Peyer's patch (tissue), 4 donors: ENCODE measurements at regions not wholly inside any gene's neighbourhood (a gene's known extent, or its start where the extent isn't known, plus 50 kb on each side); places are given as distances from the start of the nearest gene placed in this dataset.

Source experiments
- DNase-seq, 3 donors: peaks; one replicate each; pipeline ENCODE4 v3.0.0-alpha.2; 2017 to 2019
- H3K27ac ChIP-seq, 4 donors: fragments of 200-600 bp; sonication (generic); one replicate each; pipeline ENCODE4 v1.5.1; 2016 to 2019
- H3K27me3 ChIP-seq, 2 donors: fragments of 200-600 bp; sonication (generic); one replicate each; pipeline ENCODE4 v1.5.1; 2019
- H3K36me3 ChIP-seq, 3 donors: fragments of 200-600 bp; sonication (generic); one replicate each; pipeline ENCODE4 v1.5.1; 2016 to 2019
- H3K4me1 ChIP-seq, 4 donors: fragments of 200-600 bp; sonication (generic); one replicate each; pipeline ENCODE4 v1.5.1; 2016 to 2019
- H3K4me3 ChIP-seq, 4 donors: fragments of 200-600 bp; sonication (generic); 1 replicate in 3 of 4; 2 replicates in 1 of 4; pipeline ENCODE4 v1.5.1; 2016 to 2019; ENCODE audit warnings: mild to moderate bottlenecking in 1 of 4
- H3K9me3 ChIP-seq, 4 donors: fragments of 200-600 bp; sonication (generic); one replicate each; pipeline ENCODE4 v1.5.1; 2016 to 2019; ENCODE audit warnings: mild to moderate bottlenecking in 1 of 4
- POLR2A ChIP-seq, 2 donors: fragments of 450-650 bp; IDR thresholded peaks; one replicate each; pipeline ENCODE4 v1.5.1; 2017; ENCODE audit warnings: antibody characterized with exemption in 2 of 2, mild to moderate bottlenecking in 2 of 2, moderate library complexity in 2 of 2
- TF ChIP-seq, protein P1 (sequence below), 6 experiments: fragments of 450-650 bp in 4 of 6; fragments of 200-600 bp in 2 of 6; sonication (generic) in 1 of 6; IDR thresholded peaks; one replicate each; pipeline ENCODE4 v1.5.1; 2017 to 2019; ENCODE audit warnings: antibody characterized with exemption in 6 of 6, mild to moderate bottlenecking in 3 of 6, moderate library complexity in 1 of 6

GRCh38 chr18:2407961-2408360 is 163.3 kb downstream of the METTL4 start:
- no peak for DNase-seq
- Histone ChIP-seq H3K4me3 (no peak overlapping the region), H3K36me3 (no peaks in the 10 kb centered on the region), H3K27me3 (no peaks in the 10 kb centered on the region), H3K9me3 (no peaks in the 10 kb centered on the region), H3K27ac (no peak overlapping the region), H3K4me1 (no peaks in the 10 kb centered on the region)
- TF ChIP-seq, protein P1, sequence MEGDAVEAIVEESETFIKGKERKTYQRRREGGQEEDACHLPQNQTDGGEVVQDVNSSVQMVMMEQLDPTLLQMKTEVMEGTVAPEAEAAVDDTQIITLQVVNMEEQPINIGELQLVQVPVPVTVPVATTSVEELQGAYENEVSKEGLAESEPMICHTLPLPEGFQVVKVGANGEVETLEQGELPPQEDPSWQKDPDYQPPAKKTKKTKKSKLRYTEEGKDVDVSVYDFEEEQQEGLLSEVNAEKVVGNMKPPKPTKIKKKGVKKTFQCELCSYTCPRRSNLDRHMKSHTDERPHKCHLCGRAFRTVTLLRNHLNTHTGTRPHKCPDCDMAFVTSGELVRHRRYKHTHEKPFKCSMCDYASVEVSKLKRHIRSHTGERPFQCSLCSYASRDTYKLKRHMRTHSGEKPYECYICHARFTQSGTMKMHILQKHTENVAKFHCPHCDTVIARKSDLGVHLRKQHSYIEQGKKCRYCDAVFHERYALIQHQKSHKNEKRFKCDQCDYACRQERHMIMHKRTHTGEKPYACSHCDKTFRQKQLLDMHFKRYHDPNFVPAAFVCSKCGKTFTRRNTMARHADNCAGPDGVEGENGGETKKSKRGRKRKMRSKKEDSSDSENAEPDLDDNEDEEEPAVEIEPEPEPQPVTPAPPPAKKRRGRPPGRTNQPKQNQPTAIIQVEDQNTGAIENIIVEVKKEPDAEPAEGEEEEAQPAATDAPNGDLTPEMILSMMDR (IDR thresholded peaks at IDR 0.05) = no peak
- no peak for TF ChIP-seq POLR2A (IDR thresholded peaks at IDR 0.05)

DNA sequence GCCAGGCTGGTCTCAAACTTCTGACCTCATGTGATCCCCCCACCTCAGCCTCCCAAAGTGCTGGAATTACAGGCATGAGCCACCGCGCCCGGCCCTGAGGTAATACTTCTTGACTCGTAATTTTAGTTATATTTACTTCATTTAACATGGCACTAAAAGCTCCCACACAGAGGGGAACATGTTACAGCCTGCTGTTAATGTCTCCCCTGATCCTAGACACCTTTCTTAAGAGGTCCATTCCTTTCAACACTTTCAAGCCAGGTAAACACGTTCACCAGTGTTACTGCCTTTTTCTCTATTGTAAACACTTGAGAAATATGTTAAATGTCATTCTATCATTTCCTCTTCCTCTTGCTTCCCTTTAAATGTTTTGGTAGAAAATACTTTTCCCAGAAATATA is 161.4 kb downstream of the METTL4 start:
- DNase-seq = no peak
- Histone ChIP-seq H3K27me3 (no peaks in the 10 kb centered on the region), H3K27ac (no peak overlapping the region), H3K4me1 (no peaks in the 10 kb centered on the region), H3K36me3 (no peaks in the 10 kb centered on the region), H3K9me3 (no peaks in the 10 kb centered on the region), H3K4me3 (no peak overlapping the region)
- TF ChIP-seq POLR2A (IDR thresholded peaks at IDR 0.05) = no peak
- TF ChIP-seq, protein P1 (IDR thresholded peaks at IDR 0.05) = no peak

- TF ChIP-seq, protein P1 (IDR thresholded peaks at IDR 0.05) = no peak
- TF ChIP-seq POLR2A (IDR thresholded peaks at IDR 0.05) = no peak
- Histone ChIP-seq H3K9me3 (no peaks in the 10 kb centered on the region), H3K4me1 (no peaks in the 10 kb centered on the region), H3K36me3 (no peaks in the 10 kb centered on the region), H3K27ac (no peak overlapping the region), H3K27me3 (no peaks in the 10 kb centered on the region), H3K4me3 (no peak overlapping the region)
- no peak for DNase-seq
These were observed 160.6 kb downstream of the METTL4 start for GRCh38 chr18:2410688-2411087.

DNA sequence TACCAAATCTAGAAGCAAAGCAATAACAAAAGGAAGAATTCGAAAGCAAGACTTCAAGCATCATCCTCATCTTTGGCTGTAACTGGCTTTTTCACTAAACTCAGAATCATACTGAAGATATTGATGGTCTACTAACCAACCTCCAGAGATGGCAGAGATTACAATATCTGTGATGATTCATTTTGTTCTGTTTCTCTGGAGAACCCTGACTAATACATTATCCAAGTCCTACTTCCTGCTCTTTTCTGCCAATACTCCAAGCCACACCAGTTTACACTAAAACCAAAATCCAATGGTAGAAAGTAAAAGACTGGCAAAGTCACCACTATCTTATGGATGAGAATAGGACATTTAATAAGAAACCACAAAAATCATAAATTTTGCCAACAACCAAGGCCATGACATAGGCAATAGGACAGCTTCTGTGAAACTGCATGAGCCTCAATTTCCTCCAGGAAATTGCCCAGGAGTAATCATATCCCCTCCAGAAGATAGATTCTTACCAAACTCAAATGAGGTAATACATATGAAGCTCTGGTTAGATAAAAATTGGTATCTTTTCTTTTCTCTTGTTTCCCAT is 159.8 kb downstream of the METTL4 start:
- no peak overlapping the region for H3K4me3 ChIP-seq
- TF ChIP-seq, protein P1 (IDR thresholded peaks at IDR 0.05) = no peak
- no peak for TF ChIP-seq POLR2A (IDR thresholded peaks at IDR 0.05)
- no peaks in the 10 kb centered on the region for H3K9me3 ChIP-seq

DNA sequence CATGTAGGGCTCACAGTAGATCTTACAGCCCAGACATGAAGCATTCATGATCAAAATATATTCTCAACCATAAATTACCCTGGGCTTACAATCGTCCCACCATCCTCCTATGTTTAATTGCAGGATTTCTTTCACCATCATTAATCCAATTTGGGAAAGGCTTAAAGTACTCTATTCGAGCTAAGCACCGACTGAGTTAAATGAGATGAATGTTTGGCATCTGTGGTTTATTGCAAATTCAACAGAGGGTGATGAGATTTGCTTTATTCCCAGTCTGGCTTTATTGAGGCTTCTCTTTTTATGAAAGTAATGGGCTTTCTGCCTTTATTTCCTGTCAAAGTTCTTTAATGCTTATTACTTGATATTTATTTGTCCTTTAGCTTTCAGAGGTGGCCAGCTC is 159.0 kb downstream of the METTL4 start:
- Histone ChIP-seq H3K9me3 (no peaks in the 10 kb centered on the region), H3K36me3 (no peaks in the 10 kb centered on the region), H3K4me3 (no peak overlapping the region), H3K4me1 (no peaks in the 10 kb centered on the region), H3K27ac (no peak overlapping the region), H3K27me3 (no peaks in the 10 kb centered on the region)
- TF ChIP-seq, protein P1 (IDR thresholded peaks at IDR 0.05) = no peak
- no peak for TF ChIP-seq POLR2A (IDR thresholded peaks at IDR 0.05)
- DNase-seq = no peak

More for the DNA sequence above, 159.8 kb downstream of the METTL4 start:
- no peak for DNase-seq
- H3K36me3 ChIP-seq = no peaks in the 10 kb centered on the region
- H3K27me3 ChIP-seq = no peaks in the 10 kb centered on the region
- H3K27ac ChIP-seq = no peak overlapping the region
- H3K4me1 ChIP-seq = no peaks in the 10 kb centered on the region
